DMS114 treated with DMSO at 0.1 percent for 48 hours (cell line): ENCODE measurements at regions not wholly inside any gene's neighbourhood (a gene's known extent, or its start where the extent isn't known, plus 50 kb on each side); places are given as distances from the start of the nearest gene placed in this dataset.

Experiments used
- DNase-seq: peaks from one replicate; lab custom pipeline; 2025; ENCODE audit not compliant: unreplicated experiment; lab: John Stamatoyannopoulos, UW

DNA sequence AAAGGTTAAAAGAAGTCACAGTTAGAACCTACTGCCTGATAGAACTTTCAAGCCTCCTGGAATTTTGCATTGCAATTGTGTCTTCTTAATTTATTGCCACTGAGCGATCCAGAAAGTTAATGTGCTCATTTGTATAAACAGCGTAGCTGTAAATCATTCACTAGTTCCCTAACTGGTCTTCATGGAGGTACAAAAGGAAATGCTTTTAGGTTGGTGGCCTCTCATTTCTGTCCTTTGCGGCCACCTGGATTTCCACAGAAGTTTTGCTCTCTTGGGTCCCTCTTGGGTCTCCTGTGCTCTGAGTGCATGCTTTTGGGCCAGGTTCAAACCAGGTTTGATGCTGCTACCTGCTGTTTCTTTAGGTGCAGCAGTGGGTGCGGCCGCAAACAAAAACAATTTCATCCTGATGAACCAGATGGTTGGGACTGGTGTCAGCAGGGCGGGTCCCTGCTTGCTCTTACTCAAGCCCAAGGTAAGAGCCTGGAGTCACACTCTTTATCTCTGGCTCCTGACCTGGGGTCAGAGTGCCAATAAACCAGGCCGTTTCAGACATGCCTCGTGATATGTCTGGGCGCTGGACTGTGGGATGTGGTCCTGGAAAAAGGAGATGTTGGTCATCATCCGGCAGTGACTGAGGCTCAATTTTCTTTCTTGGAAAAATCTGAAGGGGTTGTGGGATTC lies 270.1 kb downstream of the PTTG2 start:
- no peak for DNase-seq

- no peak for DNase-seq
These were observed 270.8 kb downstream of the PTTG2 start for GRCh38 chr4:38230821-38231563.

GRCh38 chr4:38231626-38232025 lies 271.4 kb downstream of the PTTG2 start:
- DNase-seq = no peak

DNA sequence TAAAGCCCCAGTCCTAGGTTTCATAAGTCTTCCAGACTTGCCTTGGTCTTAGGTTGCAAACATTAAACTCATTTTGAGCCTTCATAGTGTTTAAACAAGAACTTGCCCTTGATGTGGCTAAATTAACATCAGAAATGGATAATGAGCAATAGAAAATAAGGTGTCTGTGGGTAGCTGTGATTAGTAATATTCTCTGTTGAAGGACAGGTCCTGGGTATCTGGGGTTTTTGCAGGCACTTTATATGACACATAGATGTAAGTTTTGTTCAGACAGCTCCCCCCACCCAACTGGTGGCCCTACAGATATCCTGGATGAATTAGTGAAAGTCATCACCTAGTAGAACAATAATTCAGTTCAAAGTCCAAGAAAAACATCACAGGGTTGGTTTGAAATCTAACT lies 272.5 kb downstream of the PTTG2 start:
- DNase-seq = no peak

- no peak for DNase-seq
These were observed 273.7 kb downstream of the PTTG2 start for GRCh38 chr4:38233727-38234480.

DNA sequence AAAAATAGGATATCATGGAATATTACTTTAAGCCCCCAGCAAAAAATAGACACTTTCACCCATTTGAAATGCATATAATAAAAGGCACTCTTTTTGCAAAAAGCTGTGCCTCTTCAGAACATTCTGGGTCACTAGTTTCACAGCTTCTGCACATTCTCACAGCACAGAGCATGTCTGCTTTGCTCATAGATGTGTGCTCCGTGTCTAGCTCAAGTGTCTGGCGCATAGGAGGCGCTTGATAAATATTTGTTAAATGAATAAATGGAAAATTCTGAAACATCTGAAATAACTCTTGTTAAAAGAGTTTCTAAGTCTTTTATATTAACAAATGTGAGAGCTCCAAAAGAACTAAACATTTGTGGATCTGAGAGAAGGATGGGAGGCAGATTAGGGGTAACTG lies 275.2 kb downstream of the PTTG2 start:
- DNase-seq = no peak

GRCh38 chr4:38236003-38236402 lies 275.8 kb downstream of the PTTG2 start:
- DNase-seq = no peak

DNA sequence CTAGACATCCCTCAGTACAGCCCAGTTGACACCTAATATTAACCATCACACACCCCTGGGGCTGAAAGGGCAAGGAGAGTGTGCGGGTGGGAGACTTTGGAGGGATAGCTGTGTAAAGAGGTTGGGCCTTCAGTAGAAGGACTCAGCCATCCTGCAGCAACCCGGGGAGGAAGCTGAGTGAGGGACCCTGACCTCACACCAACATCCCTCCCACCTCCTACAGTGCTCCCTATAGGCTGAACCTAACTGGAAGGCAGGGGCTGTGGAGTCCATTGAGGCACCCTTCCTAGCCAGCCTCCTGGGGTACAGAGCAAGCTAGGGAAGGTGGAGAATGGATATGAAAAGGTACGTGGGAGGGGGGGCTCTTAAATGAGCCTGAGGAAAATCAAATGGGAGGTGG lies 276.3 kb downstream of the PTTG2 start:
- DNase-seq = no peak

GRCh38 chr4:38237139-38237538 lies 276.9 kb downstream of the PTTG2 start:
- DNase-seq = no peak

DNA sequence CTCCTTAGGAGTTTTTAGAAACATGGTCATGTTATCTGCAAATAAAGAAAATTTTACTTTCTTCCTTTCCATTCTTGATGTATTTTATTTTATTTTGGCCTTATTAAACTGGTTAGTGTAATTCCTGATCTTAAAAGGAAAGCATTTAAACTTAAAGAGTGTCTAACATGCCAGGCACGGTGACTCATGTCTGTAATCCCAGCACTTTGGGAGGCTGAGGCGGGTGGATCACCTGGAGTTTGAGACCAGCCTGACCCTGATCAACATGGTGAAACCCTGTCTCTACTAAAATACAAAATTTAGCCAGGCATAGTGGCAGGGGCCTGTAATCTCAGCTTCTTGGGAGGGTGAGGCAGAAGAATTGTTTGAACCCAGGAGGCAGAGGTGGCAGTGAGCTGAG lies 281.3 kb downstream of the PTTG2 start:
- no peak for DNase-seq

- no peak for DNase-seq
These were observed 281.9 kb downstream of the PTTG2 start for GRCh38 chr4:38242101-38242500.

- DNase-seq = no peak
These were observed 282.7 kb downstream of the PTTG2 start for GRCh38 chr4:38242822-38243387.

DNA sequence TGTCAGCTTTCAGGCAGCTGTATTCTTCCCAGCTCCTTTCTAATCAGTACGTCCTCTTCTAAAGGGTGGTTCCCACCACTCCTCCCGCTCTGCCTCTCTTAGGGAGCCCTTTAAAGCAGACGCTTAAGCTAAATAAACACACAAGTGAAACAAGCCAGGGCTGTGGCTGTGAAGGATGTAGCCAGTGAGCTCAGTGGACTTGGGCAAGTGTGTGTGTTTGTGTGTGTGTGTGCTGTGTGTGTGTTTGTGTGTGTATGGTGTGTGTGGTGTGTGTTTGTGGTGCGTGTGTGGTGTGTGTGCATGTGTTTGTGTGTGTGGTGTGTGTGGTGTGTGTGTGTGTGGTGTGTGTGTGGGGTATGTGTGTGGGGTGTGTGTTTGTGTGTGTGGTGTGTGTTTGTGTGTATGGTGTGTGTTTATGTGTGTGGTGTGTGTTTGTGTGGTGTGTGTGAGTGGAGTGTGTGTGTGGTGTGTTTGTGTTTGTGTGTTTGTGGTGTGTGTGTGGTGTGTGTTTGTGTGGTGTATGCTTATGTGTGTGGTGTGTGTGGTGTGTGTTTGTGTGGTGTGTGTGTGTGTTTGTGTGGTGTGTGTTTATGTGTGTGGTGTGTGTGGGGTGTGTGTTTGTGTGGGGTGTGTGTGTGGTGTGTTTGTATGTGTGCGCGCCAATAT lies 283.3 kb downstream of the PTTG2 start:
- DNase-seq = no peak

DNA sequence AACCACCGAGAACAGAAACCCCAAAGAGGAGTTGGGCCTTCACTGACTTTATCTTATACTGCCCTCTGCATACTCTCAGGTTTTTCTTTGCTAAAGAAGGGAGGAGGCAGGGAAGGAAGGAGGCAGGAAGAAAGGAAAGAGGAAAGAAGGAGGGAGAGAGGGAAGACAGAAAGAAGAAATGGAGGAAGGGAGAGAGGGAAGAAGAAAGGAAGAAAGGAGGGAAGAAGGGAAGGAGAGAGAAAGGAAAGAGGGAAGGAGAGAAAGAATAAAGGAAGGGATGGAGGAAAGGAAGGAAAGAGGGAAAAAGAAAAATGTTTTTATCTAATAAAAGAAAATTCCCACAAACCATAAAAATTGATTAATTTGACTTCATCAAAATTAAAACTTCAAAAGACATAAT lies 294.6 kb downstream of the PTTG2 start:
- no peak for DNase-seq

DNA sequence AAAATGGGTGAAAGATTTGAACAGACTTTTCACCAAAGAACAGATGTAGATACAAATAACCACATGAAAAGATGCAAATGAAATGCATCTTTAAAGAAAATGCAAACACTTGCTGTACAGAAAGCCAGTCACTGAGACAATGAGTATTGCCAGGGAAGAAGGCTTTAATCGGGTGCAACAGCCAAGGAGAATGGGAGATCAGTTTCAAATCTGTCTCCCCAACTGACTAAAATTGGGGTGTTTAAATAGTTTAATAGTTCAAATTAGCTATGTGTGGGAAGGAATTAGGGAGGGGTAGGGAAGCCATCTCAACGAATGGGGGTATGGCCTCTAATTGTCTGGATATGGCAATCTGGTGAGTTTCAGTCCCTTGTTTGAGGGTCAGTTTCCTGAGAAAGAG lies 295.4 kb downstream of the PTTG2 start:
- DNase-seq = no peak

- DNase-seq = no peak
These were observed 306.4 kb downstream of the PTTG2 start for GRCh38 chr4:38266616-38267015.

DNA sequence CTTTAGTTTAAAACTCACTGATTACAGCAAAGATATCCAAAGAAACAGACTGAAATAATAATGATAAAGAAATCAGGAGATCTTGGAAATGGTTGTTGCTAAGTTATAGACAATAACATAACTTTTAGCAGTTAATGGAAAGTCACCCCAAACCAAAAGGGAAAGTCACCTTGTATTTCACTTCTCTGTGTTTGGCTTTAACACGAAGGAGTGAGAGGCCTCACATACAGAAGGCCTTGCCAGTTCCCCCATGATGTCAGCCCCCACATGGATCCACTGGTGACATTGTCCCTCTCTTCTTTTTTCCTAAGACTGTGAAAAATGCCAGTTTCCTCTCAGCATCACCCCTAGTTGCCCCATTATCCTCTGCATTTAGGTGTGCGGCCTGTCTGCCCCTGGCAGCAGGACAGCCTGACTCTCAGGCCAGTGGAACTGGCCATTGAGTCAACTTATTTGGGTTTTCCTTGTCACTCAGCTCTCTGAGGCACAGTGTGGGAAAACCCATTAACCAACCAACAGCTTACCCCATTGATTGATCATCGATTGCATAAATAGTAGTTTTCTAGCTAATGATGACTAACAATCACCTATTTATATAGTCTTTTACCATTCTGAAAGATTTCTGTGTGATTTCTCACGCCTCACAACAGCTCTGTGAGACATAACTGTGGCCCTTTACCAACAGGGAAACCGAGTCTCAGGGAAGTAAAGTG lies 308.1 kb downstream of the PTTG2 start:
- DNase-seq = no peak

- DNase-seq = no peak
These were observed 308.6 kb downstream of the PTTG2 start for GRCh38 chr4:38268837-38269236.

DNA sequence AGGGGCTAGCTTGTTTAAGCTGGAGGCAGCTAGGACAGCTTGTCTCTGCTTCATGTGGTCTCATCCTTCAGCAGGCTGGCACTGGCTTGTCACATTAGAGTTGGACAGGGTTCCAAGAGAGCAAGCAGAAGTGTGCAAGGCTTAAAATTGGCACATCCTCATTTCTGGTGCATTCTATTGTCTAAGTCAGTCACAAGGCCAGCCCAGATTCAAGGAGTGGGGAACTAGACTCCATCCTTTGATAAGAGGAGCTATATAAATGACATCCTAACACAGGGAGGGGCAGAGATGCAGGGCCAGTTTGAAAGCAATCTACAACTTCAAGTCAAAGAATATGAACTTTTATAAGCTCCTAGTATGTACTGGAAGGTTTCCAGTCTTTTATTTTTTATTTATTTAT lies 313.2 kb downstream of the PTTG2 start:
- no peak for DNase-seq

DNA sequence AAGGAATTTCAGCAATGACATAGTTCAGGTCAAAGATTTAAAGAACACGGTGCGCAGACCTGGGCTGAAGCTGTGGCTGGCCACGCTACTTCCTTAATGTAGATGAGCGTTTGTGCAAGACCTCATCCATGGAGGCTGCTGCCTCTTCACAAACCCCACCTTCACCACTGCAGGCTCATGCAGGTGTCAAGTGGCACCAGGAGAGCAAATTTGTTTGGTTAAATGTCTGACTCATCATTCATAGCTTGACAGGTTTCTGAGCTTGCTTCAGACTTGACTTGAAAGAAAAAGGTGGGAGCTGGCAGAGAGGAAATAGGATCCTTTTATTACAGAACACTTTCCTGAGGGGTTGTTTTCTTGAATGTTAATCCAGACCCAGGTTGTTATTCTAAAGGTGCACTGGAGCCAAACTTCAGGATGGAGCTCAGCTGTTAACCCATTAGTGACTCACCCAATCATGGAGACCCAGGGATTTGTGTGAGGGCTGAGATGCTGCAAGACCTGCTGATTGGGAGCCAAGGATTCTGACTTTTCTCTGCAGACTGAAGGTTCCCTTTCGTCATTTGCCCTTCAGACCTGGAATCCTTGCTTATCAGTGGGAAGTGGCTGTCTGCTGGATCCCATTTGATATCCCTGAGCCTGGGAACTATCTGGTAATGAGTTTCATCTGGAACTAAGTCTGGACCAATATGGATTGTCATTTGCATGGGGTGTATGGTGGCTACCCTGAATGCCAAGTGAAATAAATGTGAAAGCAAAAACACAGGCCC lies 315.3 kb downstream of the PTTG2 start:
- DNase-seq = no peak
